ENCODE measurements at regions not wholly inside any gene's neighbourhood (a gene's known extent, or its start where the extent isn't known, plus 50 kb on each side); places are given as distances from the start of the nearest gene placed in this dataset.

- TF ChIP-seq, protein P1, sequence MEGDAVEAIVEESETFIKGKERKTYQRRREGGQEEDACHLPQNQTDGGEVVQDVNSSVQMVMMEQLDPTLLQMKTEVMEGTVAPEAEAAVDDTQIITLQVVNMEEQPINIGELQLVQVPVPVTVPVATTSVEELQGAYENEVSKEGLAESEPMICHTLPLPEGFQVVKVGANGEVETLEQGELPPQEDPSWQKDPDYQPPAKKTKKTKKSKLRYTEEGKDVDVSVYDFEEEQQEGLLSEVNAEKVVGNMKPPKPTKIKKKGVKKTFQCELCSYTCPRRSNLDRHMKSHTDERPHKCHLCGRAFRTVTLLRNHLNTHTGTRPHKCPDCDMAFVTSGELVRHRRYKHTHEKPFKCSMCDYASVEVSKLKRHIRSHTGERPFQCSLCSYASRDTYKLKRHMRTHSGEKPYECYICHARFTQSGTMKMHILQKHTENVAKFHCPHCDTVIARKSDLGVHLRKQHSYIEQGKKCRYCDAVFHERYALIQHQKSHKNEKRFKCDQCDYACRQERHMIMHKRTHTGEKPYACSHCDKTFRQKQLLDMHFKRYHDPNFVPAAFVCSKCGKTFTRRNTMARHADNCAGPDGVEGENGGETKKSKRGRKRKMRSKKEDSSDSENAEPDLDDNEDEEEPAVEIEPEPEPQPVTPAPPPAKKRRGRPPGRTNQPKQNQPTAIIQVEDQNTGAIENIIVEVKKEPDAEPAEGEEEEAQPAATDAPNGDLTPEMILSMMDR (conservative IDR thresholded peaks at IDR 0.05; ENCODE audit: low read length), result no peak
- TF ChIP-seq EZH2phosphoT487 (IDR thresholded peaks at IDR 0.05; ENCODE audit: borderline replicate concordance), result no peak
Measured at GRCh38 chr4:60216752-60217151, 983.4 kb upstream of the ADGRL3 start.
